ENCODE measurements at regions not wholly inside any gene's neighbourhood (a gene's known extent, or its start where the extent isn't known, plus 50 kb on each side); places are given as distances from the start of the nearest gene placed in this dataset.

GRCh38 chr12:63397807-63398206 is 246.8 kb upstream of the AVPR1A start:
- Histone ChIP-seq H3K27me3 (ENCODE audit: control insufficient read depth in 1 of 2, insufficient read depth in 2 of 2, low read length in 2 of 2) (0 out of 5 replicates have a peak, but pooled peaks cover 0 to 1% of the 10 kb centered on the region in 2 experiments), H3K4me2 (ENCODE audit: low read depth, low read length) (no peak overlapping the region), H3K9ac (ENCODE audit: insufficient read depth, low read depth, low read length) (no peak overlapping the region), H3K36me3 (replicated peaks in 1 of 2; ENCODE audit: control insufficient read depth in 1 of 2, insufficient read depth in 2 of 2, low read length in 2 of 2) (no peaks in the 10 kb centered on the region), H4K20me1 (ENCODE audit: insufficient read depth, low read length) (no peaks in the 10 kb centered on the region), H3K27ac (ENCODE audit: extremely low read length, insufficient read depth, low read length) (no peak overlapping the region), H3K4me1 (ENCODE audit: insufficient read depth, low read length) (no peaks in the 10 kb centered on the region), H2AFZ (ENCODE audit: low read length) (no peak overlapping the region), H3K9me3 (ENCODE audit: low read length) (no peaks in the 10 kb centered on the region), H3K4me3 (replicated peaks in 1 of 3; ENCODE audit: insufficient read depth in 1 of 3, low read depth in 2 of 3, low read length in 3 of 3) (no peak overlapping the region), H3K79me2 (ENCODE audit: insufficient read depth, low read length) (no peaks in the 10 kb centered on the region)
- intact Hi-C loops (cut with micrococcal nuclease; ENCODE audit: unreplicated experiment) (no loop called here), in situ Hi-C loops (cut with HindIII; ENCODE audit: extremely low pct_ligation_motif_present, low pct_unique_long_range_greater_than_20kb) (no loop called here)
- POLR2A ChIA-PET: no interaction called here
- no TSS peak for BruUV-seq (replicated peaks)
- 41% methylated on average over 4 of the region's 4 CpGs for WGBS (ENCODE audit: low lambda C conversion rate)
- FAIRE-seq (no peak), ATAC-seq (no peak), DNase-seq (ENCODE audit: low spot score) (no peak)
- TF ChIP-seq ZFP36L2 (CRISPR knock-in tag; IDR thresholded peaks at IDR 0.05): no peak
- no peak for TF ChIP-seq RBM39 (IDR thresholded peaks at IDR 0.05; ENCODE audit: low read depth, low read length, poor library complexity, severe bottlenecking)
- TF ChIP-seq, protein P1, sequence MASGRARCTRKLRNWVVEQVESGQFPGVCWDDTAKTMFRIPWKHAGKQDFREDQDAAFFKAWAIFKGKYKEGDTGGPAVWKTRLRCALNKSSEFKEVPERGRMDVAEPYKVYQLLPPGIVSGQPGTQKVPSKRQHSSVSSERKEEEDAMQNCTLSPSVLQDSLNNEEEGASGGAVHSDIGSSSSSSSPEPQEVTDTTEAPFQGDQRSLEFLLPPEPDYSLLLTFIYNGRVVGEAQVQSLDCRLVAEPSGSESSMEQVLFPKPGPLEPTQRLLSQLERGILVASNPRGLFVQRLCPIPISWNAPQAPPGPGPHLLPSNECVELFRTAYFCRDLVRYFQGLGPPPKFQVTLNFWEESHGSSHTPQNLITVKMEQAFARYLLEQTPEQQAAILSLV (CRISPR knock-in tag; IDR thresholded peaks at IDR 0.05; ENCODE audit: borderline replicate concordance): no peak
- no peak for TF ChIP-seq TEF (CRISPR knock-in tag; IDR thresholded peaks at IDR 0.05)
- TF ChIP-seq ZIK1 (CRISPR knock-in tag; IDR thresholded peaks at IDR 0.05; ENCODE audit: borderline replicate concordance, low read depth): no peak
- TF ChIP-seq ZBTB7B (CRISPR knock-in tag; IDR thresholded peaks at IDR 0.05): no peak
- TF ChIP-seq, protein P2, sequence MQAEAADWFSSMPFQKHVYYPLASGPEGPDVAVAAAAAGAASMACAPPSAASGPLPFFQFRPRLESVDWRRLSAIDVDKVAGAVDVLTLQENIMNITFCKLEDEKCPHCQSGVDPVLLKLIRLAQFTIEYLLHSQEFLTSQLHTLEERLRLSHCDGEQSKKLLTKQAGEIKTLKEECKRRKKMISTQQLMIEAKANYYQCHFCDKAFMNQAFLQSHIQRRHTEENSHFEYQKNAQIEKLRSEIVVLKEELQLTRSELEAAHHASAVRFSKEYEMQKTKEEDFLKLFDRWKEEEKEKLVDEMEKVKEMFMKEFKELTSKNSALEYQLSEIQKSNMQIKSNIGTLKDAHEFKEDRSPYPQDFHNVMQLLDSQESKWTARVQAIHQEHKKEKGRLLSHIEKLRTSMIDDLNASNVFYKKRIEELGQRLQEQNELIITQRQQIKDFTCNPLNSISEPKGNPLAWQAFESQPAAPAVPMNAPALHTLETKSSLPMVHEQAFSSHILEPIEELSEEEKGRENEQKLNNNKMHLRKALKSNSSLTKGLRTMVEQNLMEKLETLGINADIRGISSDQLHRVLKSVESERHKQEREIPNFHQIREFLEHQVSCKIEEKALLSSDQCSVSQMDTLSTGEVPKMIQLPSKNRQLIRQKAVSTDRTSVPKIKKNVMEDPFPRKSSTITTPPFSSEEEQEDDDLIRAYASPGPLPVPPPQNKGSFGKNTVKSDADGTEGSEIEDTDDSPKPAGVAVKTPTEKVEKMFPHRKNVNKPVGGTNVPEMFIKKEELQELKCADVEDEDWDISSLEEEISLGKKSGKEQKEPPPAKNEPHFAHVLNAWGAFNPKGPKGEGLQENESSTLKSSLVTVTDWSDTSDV (CRISPR knock-in tag; IDR thresholded peaks at IDR 0.05): no peak
- TF ChIP-seq MEF2D (CRISPR knock-in tag; IDR thresholded peaks at IDR 0.05): no peak
- no peak for TF ChIP-seq ZNF569 (CRISPR knock-in tag; IDR thresholded peaks at IDR 0.05; ENCODE audit: borderline replicate concordance)
- TF ChIP-seq, protein P3, sequence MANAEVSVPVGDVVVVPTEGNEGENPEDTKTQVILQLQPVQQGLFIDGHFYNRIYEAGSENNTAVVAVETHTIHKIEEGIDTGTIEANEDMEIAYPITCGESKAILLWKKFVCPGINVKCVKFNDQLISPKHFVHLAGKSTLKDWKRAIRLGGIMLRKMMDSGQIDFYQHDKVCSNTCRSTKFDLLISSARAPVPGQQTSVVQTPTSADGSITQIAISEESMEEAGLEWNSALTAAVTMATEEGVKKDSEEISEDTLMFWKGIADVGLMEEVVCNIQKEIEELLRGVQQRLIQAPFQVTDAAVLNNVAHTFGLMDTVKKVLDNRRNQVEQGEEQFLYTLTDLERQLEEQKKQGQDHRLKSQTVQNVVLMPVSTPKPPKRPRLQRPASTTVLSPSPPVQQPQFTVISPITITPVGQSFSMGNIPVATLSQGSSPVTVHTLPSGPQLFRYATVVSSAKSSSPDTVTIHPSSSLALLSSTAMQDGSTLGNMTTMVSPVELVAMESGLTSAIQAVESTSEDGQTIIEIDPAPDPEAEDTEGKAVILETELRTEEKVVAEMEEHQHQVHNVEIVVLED (CRISPR knock-in tag; IDR thresholded peaks at IDR 0.05; ENCODE audit: borderline replicate concordance): no peak
- no peak for TF ChIP-seq HDAC6 (IDR thresholded peaks at IDR 0.05; ENCODE audit: low read depth, low read length)
- no peak for TF ChIP-seq IRX3 (CRISPR knock-in tag; IDR thresholded peaks at IDR 0.05; ENCODE audit: borderline replicate concordance, low read depth)
- TF ChIP-seq ZFP36L1 (CRISPR knock-in tag; IDR thresholded peaks at IDR 0.05): no peak
- no peak for TF ChIP-seq ZNF225 (CRISPR knock-in tag; IDR thresholded peaks at IDR 0.05)
- CTCF ChIA-PET (ENCODE audit: low intra/inter-chr PET ratio, low total read pairs): no interaction called here

All from HepG2 (cell line).